Cardiac muscle cell (in vitro differentiated cells and primary cell): ENCODE measurements at regions not wholly inside any gene's neighbourhood (a gene's known extent, or its start where the extent isn't known, plus 50 kb on each side); places are given as distances from the start of the nearest gene placed in this dataset.
A peak's percentile ranks its signal among the peaks of the same experiment; 100 is the strongest.

Source experiments
- DNase-seq, 2 donors: peaks; one replicate each; pipeline versions ENCODE4 v3.0.0 to v3.0.0-alpha.2; 2010 to 2017; ENCODE audit warnings: low read depth in 1 of 2, low spot score in 1 of 2
- H3K27ac ChIP-seq: fragments of 200-600 bp; sonication (generic); 2 replicates; pipeline ENCODE4 v1.5.1; 2016
- H3K27me3 ChIP-seq: fragments of 200-600 bp; sonication (generic); 2 replicates; pipeline ENCODE4 v1.6.0; 2016; ENCODE audit warnings: control low read depth
- H3K36me3 ChIP-seq: fragments of 200-600 bp; sonication (generic); 2 replicates; pipeline ENCODE4 v1.5.1; 2016; ENCODE audit warnings: control low read depth
- H3K4me1 ChIP-seq: fragments of 200-600 bp; sonication (generic); 2 replicates; pipeline ENCODE4 v1.8.1; 2017; ENCODE audit warnings: low read depth, mild to moderate bottlenecking, mixed run types
- H3K4me3 ChIP-seq: fragments of 200-600 bp; sonication (generic); 2 replicates; pipeline ENCODE4 v1.5.1; 2016; ENCODE audit warnings: mild to moderate bottlenecking
- H3K9me3 ChIP-seq: fragments of 200-600 bp; sonication (generic); 2 replicates; pipeline ENCODE4 v1.5.1; 2017; ENCODE audit warnings: low read depth, mild to moderate bottlenecking, control low read depth
- CTCF ChIP-seq: IDR thresholded peaks from 2 replicates; pipeline ENCODE4 v1.5.1; 2012; ENCODE audit warnings: low read depth, mild to moderate bottlenecking, low read length

GRCh38 chr14:62270236-62270635 is 508.0 kb downstream of the SNAPC1 start:
- Histone ChIP-seq H3K4me3 (no peak overlapping the region), H3K9me3 (no peaks in the 10 kb centered on the region), H3K36me3 (no peaks in the 10 kb centered on the region), H3K4me1 (no peaks in the 10 kb centered on the region), H3K27me3 (no peaks in the 10 kb centered on the region), H3K27ac (no peak overlapping the region)
- TF ChIP-seq CTCF, result no peak
- DNase-seq, result no peak

GRCh38 chr14:62280366-62280765 is 518.1 kb downstream of the SNAPC1 start:
- Histone ChIP-seq H3K27me3 (no peaks in the 10 kb centered on the region), H3K9me3 (no peaks in the 10 kb centered on the region), H3K27ac (no peak overlapping the region), H3K36me3 (no peaks in the 10 kb centered on the region), H3K4me3 (no peak overlapping the region), H3K4me1 (no peaks in the 10 kb centered on the region)
- no peak for TF ChIP-seq CTCF
- DNase-seq, result no peak

- DNase-seq, result no peak
- H3K27ac ChIP-seq, result no peak overlapping the region
- no peaks in the 10 kb centered on the region for H3K9me3 ChIP-seq
- H3K27me3 ChIP-seq, result no peaks in the 10 kb centered on the region
- H3K4me1 ChIP-seq, result no peaks in the 10 kb centered on the region
- H3K4me3 ChIP-seq, result no peak overlapping the region
- H3K36me3 ChIP-seq, result no peaks in the 10 kb centered on the region
- TF ChIP-seq CTCF, result no peak
These were observed 521.6 kb downstream of the SNAPC1 start for GRCh38 chr14:62283837-62284236.

- Histone ChIP-seq H3K4me3 (no peak overlapping the region), H3K4me1 (no peaks in the 10 kb centered on the region), H3K27ac (no peak overlapping the region), H3K36me3 (no peaks in the 10 kb centered on the region), H3K27me3 (no peaks in the 10 kb centered on the region), H3K9me3 (no peaks in the 10 kb centered on the region)
- no peak for DNase-seq
- TF ChIP-seq CTCF, result no peak
These were observed 527.3 kb downstream of the SNAPC1 start for GRCh38 chr14:62289471-62289870.

- H3K9me3 ChIP-seq, result no peaks in the 10 kb centered on the region
- no peak overlapping the region for H3K4me3 ChIP-seq
- DNase-seq, result no peak
- H3K27me3 ChIP-seq, result no peaks in the 10 kb centered on the region
- H3K36me3 ChIP-seq, result no peaks in the 10 kb centered on the region
- H3K27ac ChIP-seq, result no peak overlapping the region
- TF ChIP-seq CTCF, result no peak
- no peaks in the 10 kb centered on the region for H3K4me1 ChIP-seq
These were observed 538.9 kb downstream of the SNAPC1 start for GRCh38 chr14:62301080-62301479.

GRCh38 chr14:62301911-62302310 is 539.7 kb downstream of the SNAPC1 start:
- no peaks in the 10 kb centered on the region for H3K4me1 ChIP-seq
- no peak overlapping the region for H3K27ac ChIP-seq
- peak in 1 of 2 donors; percentile 16 for DNase-seq
- H3K9me3 ChIP-seq, result no peaks in the 10 kb centered on the region
- H3K27me3 ChIP-seq, result no peaks in the 10 kb centered on the region
- no peak for TF ChIP-seq CTCF
- no peak overlapping the region for H3K4me3 ChIP-seq
- H3K36me3 ChIP-seq, result no peaks in the 10 kb centered on the region
